OCI-LY1 (cell line): ENCODE measurements at regions not wholly inside any gene's neighbourhood (a gene's known extent, or its start where the extent isn't known, plus 50 kb on each side); places are given as distances from the start of the nearest gene placed in this dataset.
"Not testable (repeated sequence)": the region's sequence is repeated elsewhere in the genome, so short reads cannot be mapped to it uniquely, and the experiment has no call there.

Experiments used
- H2AFZ ChIP-seq: fragments of 200-600 bp; sonication (generic), shearing (Covaris generic); 2 replicates; pipeline ENCODE4 v1.6.0; 2014; ENCODE audit warnings: antibody characterized with exemption, mild to moderate bottlenecking, low read length
- H3F3A ChIP-seq: fragments of 200-600 bp; sonication (generic), shearing (Covaris generic); 2 replicates; pipeline ENCODE4 v1.6.0; 2014; ENCODE audit warnings: mild to moderate bottlenecking, antibody characterized with exemption, low read length, moderate library complexity; ENCODE audit not compliant: insufficient read depth
- H3K27ac ChIP-seq: fragments of 200-600 bp; sonication (generic); 2 replicates; pipeline ENCODE4 v1.5.1; 2014; ENCODE audit warnings: low read length, mixed run types, mild to moderate bottlenecking, low read depth; ENCODE audit not compliant: poor library complexity, severe bottlenecking
- H3K27me3 ChIP-seq: fragments of 200-600 bp; sonication (generic); 2 replicates; pipeline ENCODE4 v1.6.0; 2014; ENCODE audit warnings: antibody characterized with exemption, mild to moderate bottlenecking, low read length, moderate library complexity; ENCODE audit not compliant: insufficient read depth
- H3K36me3 ChIP-seq: fragments of 200-600 bp; sonication (generic); 2 replicates; pipeline ENCODE4 v1.6.1; 2014; ENCODE audit warnings: mild to moderate bottlenecking, antibody characterized with exemption, low read length, moderate library complexity, mixed read lengths; ENCODE audit not compliant: insufficient read depth
- H3K4me1 ChIP-seq: fragments of 200-600 bp; sonication (generic); 2 replicates; pipeline ENCODE4 v1.5.1; 2014; ENCODE audit warnings: mild to moderate bottlenecking, low read length, moderate library complexity; ENCODE audit not compliant: insufficient read depth, severe bottlenecking
- H3K4me2 ChIP-seq: fragments of 200-600 bp; sonication (generic), shearing (Covaris generic); 2 replicates; pipeline ENCODE4 v1.6.1; 2014; ENCODE audit warnings: low read length
- H3K4me3 ChIP-seq: fragments of 200-600 bp; sonication (generic); 2 replicates; pipeline ENCODE4 v1.5.1; 2014; ENCODE audit warnings: low read length, low read depth, mild to moderate bottlenecking, mixed read lengths; ENCODE audit not compliant: poor library complexity, severe bottlenecking
- H3K79me2 ChIP-seq: fragments of 200-600 bp; shearing (Covaris generic); 2 replicates; pipeline ENCODE4 v1.6.1; 2016; ENCODE audit warnings: mixed run types, low read length, mixed read lengths; ENCODE audit not compliant: insufficient read depth
- H3K9ac ChIP-seq: fragments of 200-600 bp; sonication (generic), shearing (Covaris generic); 2 replicates; pipeline ENCODE4 v1.6.1; 2014; ENCODE audit warnings: mild to moderate bottlenecking, low read length, mixed read lengths
- H3K9me2 ChIP-seq: fragments of 200-600 bp; sonication (generic), shearing (Covaris generic); 2 replicates; pipeline ENCODE4 v1.6.1; 2014; ENCODE audit warnings: low read depth, mild to moderate bottlenecking, low read length, mixed read lengths
- H3K9me3 ChIP-seq: fragments of 200-600 bp; shearing (Covaris generic); 2 replicates; pipeline ENCODE4 v1.6.1; 2014; ENCODE audit warnings: low read length, mixed read lengths
- H4K20me1 ChIP-seq: fragments of 200-600 bp; sonication (generic), shearing (Covaris generic); 2 replicates; pipeline ENCODE4 v1.6.0; 2016; ENCODE audit warnings: mild to moderate bottlenecking, low read length; ENCODE audit not compliant: insufficient read depth
- CTCF ChIP-seq: fragments of 200-600 bp; sonication (generic), shearing (Covaris generic); IDR thresholded peaks from 2 replicates; pipeline ENCODE4 v1.5.1; 2017; ENCODE audit warnings: mild to moderate bottlenecking, antibody characterized with exemption, low read length, moderate library complexity, mixed read lengths
- EZH2 ChIP-seq: fragments of 200-600 bp; sonication (generic), shearing (Covaris generic); IDR thresholded peaks from 2 replicates; pipeline ENCODE4 v1.8.0; 2017; ENCODE audit warnings: borderline replicate concordance, mixed run types, mild to moderate bottlenecking, antibody characterized with exemption, low read length, moderate library complexity, mixed read lengths

DNA sequence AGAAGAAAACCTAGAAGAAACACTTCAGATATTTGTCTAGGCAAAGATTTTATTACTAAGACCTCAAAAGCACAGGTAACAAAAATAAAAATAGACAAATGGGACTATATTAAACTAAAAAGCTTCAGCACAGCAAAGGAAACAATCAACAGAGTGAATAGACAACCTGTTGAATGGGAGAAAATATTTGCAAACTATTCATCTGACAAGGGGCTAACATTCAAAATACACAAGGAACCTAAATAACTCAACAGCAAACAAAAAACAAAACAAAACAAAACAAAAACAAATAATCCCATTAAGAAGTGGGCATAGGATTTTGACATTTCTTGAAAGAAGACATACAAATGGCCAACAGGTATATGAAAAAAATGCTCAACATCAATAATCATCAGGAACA, 192.7 kb upstream of the ZCCHC13 start:
- Histone ChIP-seq H4K20me1 (no peaks in the 10 kb centered on the region), H2AFZ (no peak overlapping the region), H3K9me2 (no peaks in the 10 kb centered on the region), H3K36me3 (no peaks in the 10 kb centered on the region), H3K4me1 (no peaks in the 10 kb centered on the region), H3K4me3 (no peak overlapping the region), H3K9ac (no peak overlapping the region), H3F3A (no peaks in the 10 kb centered on the region), H3K27ac (no peak overlapping the region), H3K4me2 (no peak overlapping the region), H3K79me2 (no peaks in the 10 kb centered on the region), H3K27me3 (no peaks in the 10 kb centered on the region), H3K9me3 (no peaks in the 10 kb centered on the region)
- TF ChIP-seq CTCF, result no peak
- TF ChIP-seq EZH2, result no peak

GRCh38 chrX:74107666-74108065, 196.3 kb upstream of the ZCCHC13 start:
- H3F3A ChIP-seq, result no peaks in the 10 kb centered on the region
- H3K4me1 ChIP-seq, result no peaks in the 10 kb centered on the region
- no peaks in the 10 kb centered on the region for H3K9me2 ChIP-seq
- no peak overlapping the region for H3K4me2 ChIP-seq
- H3K36me3 ChIP-seq, result no peaks in the 10 kb centered on the region
- TF ChIP-seq EZH2 (no peak), CTCF (no peak)
- H3K27ac ChIP-seq, result no peak overlapping the region
- no peak overlapping the region for H3K9ac ChIP-seq
- no peak overlapping the region for H2AFZ ChIP-seq
- no peaks in the 10 kb centered on the region for H3K79me2 ChIP-seq
- no peak overlapping the region for H3K4me3 ChIP-seq
- H3K27me3 ChIP-seq, result no peaks in the 10 kb centered on the region
- no peaks in the 10 kb centered on the region for H4K20me1 ChIP-seq
- H3K9me3 ChIP-seq, result no peaks in the 10 kb centered on the region

DNA sequence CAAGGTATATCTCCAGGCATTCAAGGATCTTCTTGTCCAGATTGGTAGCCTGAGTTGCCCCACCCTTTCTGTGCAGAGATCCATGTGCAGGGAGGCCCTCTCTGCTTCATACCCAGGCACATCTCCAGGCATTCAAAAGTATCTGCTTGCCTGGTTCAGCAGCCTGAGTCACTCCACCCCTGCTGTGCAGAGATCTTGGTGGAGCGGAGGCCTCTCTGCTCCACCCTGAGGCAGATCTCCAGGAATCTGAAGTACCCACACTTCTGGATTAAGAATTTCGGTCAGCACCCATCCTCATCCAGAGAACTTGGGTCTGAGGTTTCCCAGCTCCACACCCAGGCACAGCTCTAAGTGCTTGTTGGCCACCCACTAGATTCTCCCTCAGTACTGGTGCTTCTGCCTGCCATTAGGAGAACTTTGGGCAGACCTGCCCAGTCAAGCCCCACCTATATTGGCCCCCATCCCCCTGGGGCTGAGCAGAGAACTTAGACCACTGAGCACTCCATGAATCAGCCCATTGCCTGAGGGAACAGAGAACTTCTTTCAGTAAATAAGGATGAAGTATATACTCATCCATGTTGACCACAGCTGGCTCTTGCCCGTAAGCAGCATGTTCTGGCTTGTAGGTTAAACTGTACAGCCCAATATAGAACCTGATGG, 199.5 kb upstream of the ZCCHC13 start:
- H4K20me1 ChIP-seq, result no peaks in the 10 kb centered on the region
- no peaks in the 10 kb centered on the region for H3F3A ChIP-seq
- no peaks in the 10 kb centered on the region for H3K9me2 ChIP-seq
- no peaks in the 10 kb centered on the region for H3K36me3 ChIP-seq
- no peaks in the 10 kb centered on the region for H3K4me1 ChIP-seq
- no peaks in the 10 kb centered on the region for H3K9me3 ChIP-seq
- H3K79me2 ChIP-seq, result no peaks in the 10 kb centered on the region
- H3K9ac ChIP-seq, result no peak overlapping the region
- H3K4me2 ChIP-seq, result no peak overlapping the region
- H2AFZ ChIP-seq, result no peak overlapping the region
- no peak overlapping the region for H3K27ac ChIP-seq
- H3K27me3 ChIP-seq, result no peaks in the 10 kb centered on the region
- H3K4me3 ChIP-seq, result no peak overlapping the region
- no peak for TF ChIP-seq EZH2

GRCh38 chrX:74098407-74098806, 205.6 kb upstream of the ZCCHC13 start:
- not testable (repeated sequence) for H3K27ac ChIP-seq, H3K4me2 ChIP-seq, H3K9me2 ChIP-seq, H3F3A ChIP-seq, H3K4me1 ChIP-seq, H3K27me3 ChIP-seq, H3K9ac ChIP-seq, H3K36me3 ChIP-seq, H3K9me3 ChIP-seq, H3K4me3 ChIP-seq, H3K79me2 ChIP-seq, H2AFZ ChIP-seq, H4K20me1 ChIP-seq
